Right lobe of liver (tissue), 4 donors: ENCODE measurements at regions not wholly inside any gene's neighbourhood (a gene's known extent, or its start where the extent isn't known, plus 50 kb on each side); places are given as distances from the start of the nearest gene placed in this dataset.

Source experiments
- POLR2A ChIP-seq: fragments of 450-650 bp; IDR thresholded peaks from one replicate; pipeline ENCODE4 v1.6.1; 2017; ENCODE audit warnings: antibody characterized with exemption, mild to moderate bottlenecking
- TF ChIP-seq, protein P1 (sequence below), 4 donors: fragments of 200-600 bp in 3 of 4; fragments of 450-650 bp in 1 of 4; IDR thresholded peaks; one replicate each; pipeline versions ENCODE4 v1.5.1 to v1.8.0; 2016 to 2022; ENCODE audit warnings: antibody characterized with exemption in 4 of 4, mild to moderate bottlenecking in 2 of 4
- donor health status: DM: no; HTN: no; CAD: no.
- donor health status: DM: no; HTN: no; CAD: no.
- donor health status: DM: no; HTN: yes; CAD: no.

DNA sequence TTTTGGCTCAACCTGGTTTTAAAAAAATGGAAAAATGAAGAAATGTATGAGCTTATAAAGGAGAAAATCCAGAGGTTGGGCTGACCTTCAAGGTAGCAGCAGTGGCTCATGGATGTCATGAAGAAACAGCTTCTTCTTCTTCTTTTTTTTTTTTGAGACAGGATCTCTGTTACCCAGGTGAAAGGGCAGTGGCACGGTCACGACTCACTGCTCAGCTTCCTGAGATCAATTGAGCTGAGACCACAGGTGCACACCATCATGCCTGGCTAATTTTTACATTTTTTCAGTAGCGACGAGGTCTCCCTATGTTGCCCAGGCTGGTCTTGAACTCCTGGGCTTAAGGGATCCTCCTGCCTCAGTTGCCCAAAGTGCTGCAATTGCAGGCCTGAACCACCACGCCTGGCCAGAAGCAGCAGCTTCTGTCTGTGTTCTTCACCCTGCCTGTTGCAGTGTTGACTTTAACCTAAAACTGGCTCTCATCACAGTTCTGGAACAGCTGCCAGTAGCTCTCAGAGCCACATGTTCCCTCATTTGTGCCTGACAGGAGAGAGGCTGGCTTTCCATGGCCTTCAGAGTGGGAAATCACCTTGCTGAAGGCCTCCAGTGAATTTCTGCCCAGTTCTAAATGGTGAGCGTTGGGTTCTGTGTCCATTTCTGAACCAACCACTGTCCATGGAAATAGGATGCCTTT lies 117.7 kb downstream of the PFKFB3 start:
- TF ChIP-seq, protein P1, sequence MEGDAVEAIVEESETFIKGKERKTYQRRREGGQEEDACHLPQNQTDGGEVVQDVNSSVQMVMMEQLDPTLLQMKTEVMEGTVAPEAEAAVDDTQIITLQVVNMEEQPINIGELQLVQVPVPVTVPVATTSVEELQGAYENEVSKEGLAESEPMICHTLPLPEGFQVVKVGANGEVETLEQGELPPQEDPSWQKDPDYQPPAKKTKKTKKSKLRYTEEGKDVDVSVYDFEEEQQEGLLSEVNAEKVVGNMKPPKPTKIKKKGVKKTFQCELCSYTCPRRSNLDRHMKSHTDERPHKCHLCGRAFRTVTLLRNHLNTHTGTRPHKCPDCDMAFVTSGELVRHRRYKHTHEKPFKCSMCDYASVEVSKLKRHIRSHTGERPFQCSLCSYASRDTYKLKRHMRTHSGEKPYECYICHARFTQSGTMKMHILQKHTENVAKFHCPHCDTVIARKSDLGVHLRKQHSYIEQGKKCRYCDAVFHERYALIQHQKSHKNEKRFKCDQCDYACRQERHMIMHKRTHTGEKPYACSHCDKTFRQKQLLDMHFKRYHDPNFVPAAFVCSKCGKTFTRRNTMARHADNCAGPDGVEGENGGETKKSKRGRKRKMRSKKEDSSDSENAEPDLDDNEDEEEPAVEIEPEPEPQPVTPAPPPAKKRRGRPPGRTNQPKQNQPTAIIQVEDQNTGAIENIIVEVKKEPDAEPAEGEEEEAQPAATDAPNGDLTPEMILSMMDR (IDR thresholded peaks at IDR 0.05): no peak
- no peak for TF ChIP-seq POLR2A
